Immature natural killer cell (primary cell): ENCODE measurements at regions not wholly inside any gene's neighbourhood (a gene's known extent, or its start where the extent isn't known, plus 50 kb on each side); places are given as distances from the start of the nearest gene placed in this dataset.

ENCODE experiments used
- DNase-seq, 3 donors: peaks; one replicate each; pipeline ENCODE4 v3.0.0; 2022; ENCODE audit warnings: mixed read lengths in 1 of 3
- H3K27ac Mint-ChIP-seq, 6 donors: one replicate each; pipeline ENCODE4 v1.8.0; 2020; ENCODE audit warnings: mixed read lengths in 6 of 6, mild to moderate bottlenecking in 5 of 6, inconsistent platforms in 4 of 6, moderate library complexity in 3 of 6
- H3K27me3 Mint-ChIP-seq, 3 donors: one replicate each; pipeline ENCODE4 v1.8.0; 2020 to 2021; ENCODE audit warnings: low read depth in 3 of 3, mild to moderate bottlenecking in 3 of 3, mixed read lengths in 3 of 3, moderate library complexity in 3 of 3, inconsistent platforms in 1 of 3
- H3K36me3 Mint-ChIP-seq, 3 donors: one replicate each; pipeline ENCODE4 v1.8.0; 2020; ENCODE audit warnings: mixed read lengths in 3 of 3, inconsistent platforms in 2 of 3, mild to moderate bottlenecking in 2 of 3
- H3K4me1 Mint-ChIP-seq, 2 donors: one replicate each; pipeline ENCODE4 v1.8.0; 2020; ENCODE audit warnings: inconsistent platforms in 2 of 2, mild to moderate bottlenecking in 2 of 2, mixed read lengths in 2 of 2, moderate library complexity in 1 of 2
- H3K4me3 Mint-ChIP-seq, 5 donors: one replicate each; pipeline ENCODE4 v1.8.0; 2020; ENCODE audit warnings: mild to moderate bottlenecking in 5 of 5, mixed read lengths in 5 of 5, inconsistent platforms in 3 of 5, moderate library complexity in 3 of 5
- H3K9me3 Mint-ChIP-seq, 6 donors: one replicate each; pipeline ENCODE4 v1.8.0; 2020; ENCODE audit warnings: mild to moderate bottlenecking in 6 of 6, mixed read lengths in 6 of 6, inconsistent platforms in 4 of 6, moderate library complexity in 3 of 6

DNA sequence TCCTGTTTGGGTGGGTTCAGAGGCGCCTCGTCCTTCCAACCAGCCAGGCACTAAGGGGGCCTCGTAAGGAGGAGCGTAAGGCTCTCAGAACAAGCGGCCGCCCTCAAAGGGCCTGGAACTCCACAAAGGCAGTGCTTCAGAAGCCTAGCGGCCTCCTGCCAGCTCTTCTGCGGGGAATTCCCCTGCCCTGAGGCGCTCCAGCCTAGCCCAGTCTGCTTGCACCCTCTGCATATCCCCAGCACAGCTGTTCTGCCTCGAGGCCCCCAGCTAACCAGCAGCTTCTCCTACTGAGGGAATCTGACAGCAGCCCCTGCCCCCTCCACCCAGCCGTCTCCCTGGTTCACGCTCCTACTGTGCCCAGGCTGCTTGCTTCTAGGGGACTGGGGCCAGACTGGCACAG, 265.9 kb downstream of the TFCP2L1 start:
- Mint-ChIP-seq H3K9me3 (peaks cover 0 to under 1% (median 0%) of the 10 kb centered on the region in 6 donors), H3K4me3 (no peak overlapping the region), H3K27ac (no peak overlapping the region), H3K36me3 (no peaks in the 10 kb centered on the region), H3K27me3 (peaks cover 0 to 5% (median 1%) of the 10 kb centered on the region in 3 donors), H3K4me1 (no peaks in the 10 kb centered on the region)
- DNase-seq = no peak

DNA sequence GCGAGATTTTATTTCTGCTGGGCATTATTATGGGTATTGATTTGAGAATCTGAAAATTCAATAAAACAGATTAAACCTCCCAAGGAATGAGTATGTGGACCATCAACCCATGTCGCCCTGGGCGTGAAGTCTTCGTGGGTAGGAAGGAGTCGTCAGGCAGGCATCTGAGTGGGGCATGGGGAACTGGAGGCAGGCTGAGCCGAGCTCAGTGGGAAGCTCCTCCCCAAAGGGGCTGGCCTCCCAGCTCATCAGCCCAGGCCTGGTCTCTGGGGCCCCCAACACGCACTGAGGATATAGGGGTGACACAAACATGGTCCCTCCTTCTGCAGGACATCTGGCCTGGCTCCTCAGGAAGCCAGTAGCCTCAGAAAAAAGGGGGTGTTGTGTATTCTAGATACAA, 265.2 kb downstream of the TFCP2L1 start:
- DNase-seq = no peak
- Mint-ChIP-seq H3K9me3 (no peaks in the 10 kb centered on the region), H3K36me3 (no peaks in the 10 kb centered on the region), H3K27me3 (peaks cover 0 to 5% (median 2%) of the 10 kb centered on the region in 3 donors), H3K4me1 (no peaks in the 10 kb centered on the region), H3K4me3 (no peak overlapping the region), H3K27ac (no peak overlapping the region)

DNA sequence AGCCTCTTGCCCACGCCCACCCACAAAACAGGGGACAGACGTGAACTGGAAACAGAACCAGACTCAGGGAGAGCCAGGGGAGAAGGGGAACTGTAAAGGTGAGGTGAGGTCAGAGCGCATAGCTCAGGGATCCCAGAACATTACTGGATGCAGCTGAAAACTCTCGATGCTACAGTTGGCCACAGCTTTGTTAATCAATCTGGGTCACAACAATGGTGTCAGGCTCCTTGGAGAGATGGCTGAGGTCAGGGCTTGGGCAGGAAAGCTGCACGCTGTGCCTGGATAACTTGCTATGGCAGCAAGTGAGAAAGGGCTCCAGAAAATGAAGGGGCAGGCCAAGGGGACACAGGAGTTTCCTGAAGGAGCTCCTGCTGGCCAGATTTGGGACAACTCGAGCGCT, 263.3 kb downstream of the TFCP2L1 start:
- H3K9me3 Mint-ChIP-seq = peaks cover 0 to 3% (median 0%) of the 10 kb centered on the region in 6 donors
- DNase-seq = no peak
- no peaks in the 10 kb centered on the region for H3K36me3 Mint-ChIP-seq

DNA sequence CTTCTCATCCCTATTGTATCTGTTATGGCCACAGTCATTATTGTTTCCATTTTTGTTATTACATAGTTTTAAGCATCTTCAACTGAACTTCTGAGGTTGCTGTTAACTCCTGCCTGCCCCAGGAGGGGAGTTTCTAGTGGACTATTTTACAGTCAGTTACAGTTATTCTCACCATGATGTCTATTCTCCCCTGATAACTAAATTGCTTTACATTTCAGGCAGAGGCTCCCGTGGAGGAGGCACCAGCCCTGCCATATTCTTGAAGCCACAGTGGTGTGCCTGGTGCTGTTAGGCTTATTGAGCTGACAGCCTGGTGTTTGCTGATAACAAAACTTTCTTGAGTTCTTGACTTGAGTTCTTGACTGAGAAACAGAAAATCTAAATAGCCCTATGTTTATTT, 256.4 kb downstream of the TFCP2L1 start:
- Mint-ChIP-seq H3K27ac (no peak overlapping the region), H3K36me3 (no peaks in the 10 kb centered on the region), H3K4me3 (no peak overlapping the region), H3K9me3 (peaks cover 0 to 4% (median 0%) of the 10 kb centered on the region in 6 donors), H3K4me1 (no peaks in the 10 kb centered on the region), H3K27me3 (peaks cover 0 to 6% (median 2%) of the 10 kb centered on the region in 3 donors)
- no peak for DNase-seq

More for the DNA sequence above, 263.3 kb downstream of the TFCP2L1 start:
- Mint-ChIP-seq H3K27ac (no peak overlapping the region), H3K4me3 (no peak overlapping the region), H3K27me3 (peaks cover 0 to 5% (median 3%) of the 10 kb centered on the region in 3 donors), H3K4me1 (no peaks in the 10 kb centered on the region)

DNA sequence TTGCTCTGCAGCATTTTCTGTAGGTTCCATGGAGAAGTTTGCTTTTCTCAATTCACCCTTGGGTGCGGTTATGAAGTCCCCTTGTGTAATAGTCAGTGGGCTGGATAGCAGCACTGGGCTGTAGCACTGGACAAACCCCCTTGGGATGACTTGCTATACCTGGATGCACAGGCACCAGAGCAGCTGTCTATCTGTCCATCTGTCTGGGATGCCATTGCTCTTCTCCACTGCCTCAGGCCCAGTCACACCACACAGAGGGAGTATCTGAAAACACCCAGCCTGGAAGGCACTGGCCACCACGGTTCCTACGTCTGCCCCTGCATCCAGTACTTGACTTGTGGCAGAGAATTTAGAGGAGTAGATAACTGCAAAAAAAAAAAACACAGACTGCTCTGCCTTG, 254.5 kb downstream of the TFCP2L1 start:
- Mint-ChIP-seq H3K36me3 (no peaks in the 10 kb centered on the region), H3K4me1 (no peaks in the 10 kb centered on the region)

DNA sequence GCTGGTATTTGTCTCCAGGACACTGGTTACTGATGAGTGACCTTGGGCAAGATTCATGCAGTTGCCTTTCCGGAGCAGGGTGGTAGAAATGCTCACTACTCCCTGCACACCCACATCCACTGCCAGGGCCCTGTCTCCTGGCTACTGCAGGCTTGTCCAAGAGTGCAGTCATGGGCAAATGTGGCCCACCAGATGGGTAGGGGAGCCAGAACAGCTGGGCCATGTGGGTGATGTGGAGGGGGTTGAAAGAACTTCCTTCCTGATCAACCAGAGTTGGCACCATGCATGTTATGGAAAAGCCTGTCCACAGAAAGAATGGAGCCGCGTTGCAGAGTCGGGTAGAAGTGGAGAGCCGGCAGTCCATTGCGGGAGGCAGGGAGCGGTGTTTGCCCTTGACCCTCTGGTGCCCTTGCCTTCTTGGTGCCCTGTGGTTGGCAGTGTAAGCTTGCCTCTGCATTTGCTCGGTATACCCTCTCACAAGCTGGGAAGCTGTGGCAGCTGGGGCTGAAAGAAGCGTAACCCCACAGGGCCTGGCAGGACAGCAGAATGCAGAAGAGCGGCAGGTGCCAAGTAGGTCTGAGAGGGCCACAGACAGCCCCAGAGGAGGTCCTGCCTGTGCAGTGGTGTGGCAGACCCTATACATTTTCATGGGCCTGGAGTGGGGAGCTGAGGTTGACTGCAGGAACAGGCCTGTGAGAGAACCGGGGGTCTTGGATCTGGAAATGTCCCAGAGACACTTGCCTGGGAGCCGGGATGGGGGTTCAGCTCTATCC, 253.2 kb downstream of the TFCP2L1 start:
- H3K9me3 Mint-ChIP-seq = peaks cover 0 to 1% (median 0%) of the 10 kb centered on the region in 6 donors
- peaks cover 0 to 6% (median under 1%) of the 10 kb centered on the region in 3 donors for H3K27me3 Mint-ChIP-seq
- H3K27ac Mint-ChIP-seq = no peak overlapping the region
- DNase-seq = no peak
- H3K4me1 Mint-ChIP-seq = no peaks in the 10 kb centered on the region
- H3K4me3 Mint-ChIP-seq = no peak overlapping the region
- no peaks in the 10 kb centered on the region for H3K36me3 Mint-ChIP-seq

More for the DNA sequence above, 254.5 kb downstream of the TFCP2L1 start:
- no peak overlapping the region for H3K4me3 Mint-ChIP-seq
- H3K9me3 Mint-ChIP-seq = peaks cover 0 to 4% (median 0%) of the 10 kb centered on the region in 6 donors
- H3K27ac Mint-ChIP-seq = no peak overlapping the region
- no peak for DNase-seq
- peaks cover 0 to 6% (median 4%) of the 10 kb centered on the region in 3 donors for H3K27me3 Mint-ChIP-seq

DNA sequence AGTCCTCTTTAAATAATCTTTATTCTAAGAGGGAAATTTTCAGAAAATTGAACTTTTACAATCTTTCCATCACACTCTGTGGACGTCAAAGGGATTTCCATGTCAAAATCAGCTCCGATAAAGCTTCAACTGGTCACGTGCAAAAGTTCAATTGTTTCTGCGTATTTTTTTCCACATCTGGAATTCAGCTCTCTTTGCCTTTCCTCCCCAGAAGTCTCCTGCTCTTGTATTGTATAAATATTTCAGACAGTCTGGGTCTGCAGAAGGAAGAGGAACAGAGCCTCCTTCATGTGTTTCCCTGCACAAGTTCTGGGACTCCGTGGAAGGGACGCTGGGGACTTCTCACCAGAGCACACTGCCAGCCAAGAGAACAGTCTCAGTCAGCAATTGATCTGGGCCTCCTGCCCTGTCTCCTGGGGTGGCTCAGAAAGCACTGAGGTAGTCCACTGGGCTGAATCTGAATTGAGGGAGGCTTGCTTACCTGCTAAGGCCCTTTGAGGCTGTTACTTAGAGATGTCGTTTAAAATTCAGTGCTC, 251.5 kb downstream of the TFCP2L1 start:
- no peaks in the 10 kb centered on the region for H3K4me1 Mint-ChIP-seq
- no peaks in the 10 kb centered on the region for H3K36me3 Mint-ChIP-seq
- H3K27ac Mint-ChIP-seq = no peak overlapping the region
- H3K9me3 Mint-ChIP-seq = no peaks in the 10 kb centered on the region
- H3K4me3 Mint-ChIP-seq = no peak overlapping the region
- H3K27me3 Mint-ChIP-seq = peaks cover 0 to 8% (median 2%) of the 10 kb centered on the region in 3 donors
- no peak for DNase-seq

DNA sequence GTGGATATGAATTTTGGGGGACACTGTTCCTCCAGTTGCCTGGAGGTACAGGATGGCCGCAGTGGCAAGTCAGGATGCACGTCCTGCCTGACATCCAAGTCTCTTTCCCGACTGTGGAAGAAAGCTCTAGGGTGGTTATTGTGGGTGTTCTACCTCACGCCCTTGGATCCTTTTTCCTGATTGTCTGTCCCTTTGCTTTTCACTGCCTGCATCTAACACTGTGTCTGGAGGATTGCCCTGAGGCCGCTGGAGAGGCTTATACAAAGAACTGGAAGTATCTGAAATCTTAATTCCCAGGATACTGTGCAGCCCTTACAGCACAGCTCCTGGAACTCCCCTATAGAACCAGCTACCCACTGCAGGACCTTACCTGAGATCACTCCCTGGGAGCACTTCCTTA, 250.5 kb downstream of the TFCP2L1 start:
- H3K4me1 Mint-ChIP-seq = no peaks in the 10 kb centered on the region
- no peak overlapping the region for H3K27ac Mint-ChIP-seq
- H3K36me3 Mint-ChIP-seq = no peaks in the 10 kb centered on the region
- no peaks in the 10 kb centered on the region for H3K9me3 Mint-ChIP-seq
- no peak for DNase-seq
- peaks cover 0 to 8% (median 2%) of the 10 kb centered on the region in 3 donors for H3K27me3 Mint-ChIP-seq
- no peak overlapping the region for H3K4me3 Mint-ChIP-seq

DNA sequence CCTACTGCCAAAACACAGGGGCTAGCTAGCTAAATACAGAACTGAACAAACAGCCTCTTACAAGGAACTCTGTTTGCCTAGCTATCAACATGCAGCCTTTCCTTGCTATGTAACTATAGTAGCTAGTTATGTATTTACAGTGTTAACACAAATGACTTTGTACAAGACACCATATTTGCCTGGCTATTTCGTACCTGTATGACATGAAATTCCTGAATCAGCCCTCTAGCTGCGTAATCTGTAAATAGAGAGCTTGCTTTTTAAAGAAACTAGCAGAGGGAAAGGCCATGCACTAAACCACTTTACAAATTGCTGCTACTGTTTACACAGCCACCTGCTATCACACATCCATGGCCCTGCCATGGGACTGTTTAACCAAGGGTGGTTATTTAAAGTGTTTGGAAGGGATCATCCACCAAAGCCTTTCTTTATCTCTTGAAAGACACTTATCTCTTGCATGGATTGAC, 248.7 kb downstream of the TFCP2L1 start:
- H3K36me3 Mint-ChIP-seq = no peaks in the 10 kb centered on the region
- no peaks in the 10 kb centered on the region for H3K9me3 Mint-ChIP-seq
- peaks cover 0 to 11% (median 3%) of the 10 kb centered on the region in 3 donors for H3K27me3 Mint-ChIP-seq

DNA sequence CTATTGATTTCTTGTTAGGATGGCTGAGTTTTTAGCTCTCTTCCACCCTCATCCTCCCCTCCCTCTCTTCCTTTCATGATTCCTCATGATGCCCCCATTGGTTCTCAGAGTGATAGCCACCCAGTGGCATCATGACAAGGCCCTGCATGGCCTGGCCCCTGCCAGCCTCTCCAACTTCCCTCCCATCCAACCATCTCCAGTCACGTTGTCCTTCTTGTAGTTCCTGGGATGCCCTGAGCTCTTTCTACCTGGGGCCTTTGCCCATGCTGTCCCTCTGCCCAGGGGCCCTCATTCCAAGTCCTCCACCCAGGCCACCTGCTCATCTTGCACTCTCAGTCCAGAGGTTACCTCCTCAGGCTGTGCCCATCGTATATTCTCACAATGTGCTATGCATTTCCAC, 247.5 kb downstream of the TFCP2L1 start:
- no peak overlapping the region for H3K4me3 Mint-ChIP-seq
- H3K27me3 Mint-ChIP-seq = peaks cover 0 to 11% (median 3%) of the 10 kb centered on the region in 3 donors
- no peak for DNase-seq
- H3K9me3 Mint-ChIP-seq = no peaks in the 10 kb centered on the region
- no peak overlapping the region for H3K27ac Mint-ChIP-seq
- H3K36me3 Mint-ChIP-seq = no peaks in the 10 kb centered on the region
- H3K4me1 Mint-ChIP-seq = no peaks in the 10 kb centered on the region

More for the DNA sequence above, 248.7 kb downstream of the TFCP2L1 start:
- Mint-ChIP-seq H3K4me3 (no peak overlapping the region), H3K4me1 (no peaks in the 10 kb centered on the region), H3K27ac (no peak overlapping the region)
- no peak for DNase-seq

DNA sequence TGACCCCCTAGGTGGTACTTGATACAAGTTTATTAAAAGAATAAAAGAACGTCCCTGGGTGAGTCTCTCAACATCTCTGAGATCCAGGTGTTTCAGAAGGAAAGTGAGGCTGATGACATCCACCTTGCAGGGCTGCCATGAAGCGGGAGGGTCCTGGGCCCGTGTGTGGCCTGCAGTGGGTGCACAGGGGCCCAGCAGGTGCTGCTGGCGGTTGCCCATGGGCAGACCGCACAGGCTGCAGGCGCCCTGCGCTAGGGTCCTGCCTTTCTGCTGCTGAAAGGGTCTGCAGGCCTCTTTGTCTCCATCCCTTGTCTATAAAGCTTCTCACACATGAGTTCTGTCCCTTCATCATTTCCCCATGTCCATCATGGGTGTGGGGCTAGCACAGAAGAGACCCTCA, 247.0 kb downstream of the TFCP2L1 start:
- no peaks in the 10 kb centered on the region for H3K4me1 Mint-ChIP-seq
- no peaks in the 10 kb centered on the region for H3K9me3 Mint-ChIP-seq
- DNase-seq = no peak
- H3K27me3 Mint-ChIP-seq = peaks cover 0 to 11% (median 4%) of the 10 kb centered on the region in 3 donors
- no peak overlapping the region for H3K27ac Mint-ChIP-seq
- H3K36me3 Mint-ChIP-seq = no peaks in the 10 kb centered on the region
- no peak overlapping the region for H3K4me3 Mint-ChIP-seq

DNA sequence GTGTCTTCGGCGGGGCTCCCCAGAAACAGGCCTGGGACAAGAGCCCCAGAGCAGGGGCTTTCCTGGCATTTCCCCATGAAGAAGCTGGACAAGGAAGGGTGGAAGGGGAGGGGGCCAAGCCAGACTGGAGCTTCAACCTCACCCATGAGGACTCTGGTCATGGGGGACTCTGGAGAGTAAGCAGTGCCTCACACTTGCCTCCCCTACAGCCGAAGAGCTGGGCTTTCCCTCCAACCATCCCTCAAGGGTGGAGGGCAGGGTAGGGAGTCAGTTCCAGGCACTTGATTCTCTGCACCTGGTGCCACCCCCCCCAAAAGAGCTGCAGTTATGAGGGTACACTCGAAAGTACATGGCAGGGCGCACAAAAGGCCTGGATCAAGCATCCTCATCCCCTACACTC, 246.6 kb downstream of the TFCP2L1 start:
- Mint-ChIP-seq H3K27me3 (peaks cover 0 to 11% (median 4%) of the 10 kb centered on the region in 3 donors), H3K4me1 (no peaks in the 10 kb centered on the region), H3K36me3 (no peaks in the 10 kb centered on the region), H3K27ac (no peak overlapping the region), H3K9me3 (no peaks in the 10 kb centered on the region), H3K4me3 (no peak overlapping the region)
- no peak for DNase-seq

DNA sequence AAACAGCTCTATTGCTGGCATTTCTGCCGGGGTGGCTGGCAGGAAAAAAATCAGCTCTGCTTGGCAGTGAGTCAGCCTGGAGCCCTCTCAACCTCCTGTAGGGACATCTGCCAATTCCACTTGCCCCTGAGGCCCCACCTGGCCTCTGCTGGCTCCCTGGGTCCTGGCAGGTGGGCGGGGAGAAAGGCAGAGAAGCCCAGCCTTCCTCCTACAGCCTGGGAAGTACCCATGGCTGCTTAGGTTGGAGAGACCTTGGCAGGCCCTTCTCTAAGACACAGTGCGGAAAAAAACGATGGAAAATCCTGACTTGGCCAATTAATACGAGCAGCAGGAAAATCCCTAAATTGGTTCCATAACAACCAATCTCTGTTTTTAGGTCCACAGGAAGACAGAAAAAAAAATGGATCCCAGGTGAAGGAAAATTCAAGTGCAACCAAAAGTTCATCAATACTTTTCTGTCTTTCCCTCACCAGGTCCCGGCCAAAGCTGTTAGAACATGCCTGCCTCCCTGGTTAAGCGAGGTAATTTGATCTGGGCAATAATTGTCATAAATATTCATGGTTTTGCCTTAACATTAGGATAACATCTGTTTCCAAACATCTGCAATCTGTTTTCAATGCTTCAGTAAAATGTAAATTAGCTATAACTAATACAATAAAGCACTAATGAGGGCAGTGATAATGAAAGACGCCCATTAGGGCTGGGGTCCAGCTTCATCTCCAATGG, 245.9 kb downstream of the TFCP2L1 start:
- Mint-ChIP-seq H3K36me3 (no peaks in the 10 kb centered on the region), H3K9me3 (no peaks in the 10 kb centered on the region), H3K27ac (no peak overlapping the region), H3K4me3 (no peak overlapping the region), H3K4me1 (no peaks in the 10 kb centered on the region), H3K27me3 (peaks cover 0 to 7% (median 4%) of the 10 kb centered on the region in 3 donors)
- DNase-seq = no peak

DNA sequence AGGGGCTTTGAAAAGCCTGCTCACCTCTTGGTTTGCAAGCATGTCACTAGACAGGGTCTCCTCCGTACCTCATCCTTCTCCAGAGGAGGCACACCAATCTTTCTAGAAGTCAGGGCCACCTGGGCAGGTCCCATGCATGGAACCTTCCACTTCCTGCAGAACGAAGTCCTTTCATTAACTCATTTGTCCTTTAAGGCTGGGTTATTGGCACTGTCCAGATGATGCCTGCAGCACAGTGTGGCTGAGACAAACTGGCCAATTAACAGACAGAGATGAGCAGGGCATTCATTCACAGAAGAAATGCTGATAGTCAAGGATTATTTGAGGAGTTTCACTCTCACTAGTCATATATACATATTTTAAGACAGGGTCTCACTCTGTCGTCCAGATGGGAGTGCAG, 245.3 kb downstream of the TFCP2L1 start:
- Mint-ChIP-seq H3K4me3 (no peak overlapping the region), H3K36me3 (no peaks in the 10 kb centered on the region), H3K9me3 (no peaks in the 10 kb centered on the region), H3K27me3 (peaks cover 0 to 5% (median 4%) of the 10 kb centered on the region in 3 donors), H3K4me1 (no peaks in the 10 kb centered on the region), H3K27ac (no peak overlapping the region)
- DNase-seq = no peak
